Heart left ventricle (tissue), 13 donors: ENCODE measurements at regions not wholly inside any gene's neighbourhood (a gene's known extent, or its start where the extent isn't known, plus 50 kb on each side); places are given as distances from the start of the nearest gene placed in this dataset.

Experiments used
- POLR2A ChIP-seq, 2 donors: fragments of 450-650 bp; IDR thresholded peaks; one replicate each; pipeline ENCODE4 v1.6.1; 2017; ENCODE audit warnings: antibody characterized with exemption in 2 of 2, mild to moderate bottlenecking in 2 of 2, moderate library complexity in 2 of 2
- TF ChIP-seq, protein P1 (sequence below), 12 donors: fragments of 200-600 bp; sonication (generic) in 4 of 12; IDR thresholded peaks; one replicate each; pipeline versions ENCODE4 v1.5.0 to v1.8.0; 2018 to 2022; ENCODE audit warnings: antibody characterized with exemption in 12 of 12, mild to moderate bottlenecking in 5 of 12
- donor health status: ischemic (EF 13 %, LVEDD 7.1; RV severe dilation, severe dysfunction).
- donor health status: DM: no; HTN: yes; CAD: no.
- donor health status: DM: no; HTN: no; CAD: no.
- donor health status: ischemic (EF 25% LVEDD 6.9; RV normal size, moderate dysfunction).
- donor health status: ischemic (EF 25% LVEDD 5.7; RV mildly dilated, moderate dysfunction).
- donor health status: ischemic (EF 35%, LVEDD 5.7; RV mildly dilated, moderate dysfunction).
- donor health status: nonischemic (EF 11% LVEDD 7.7; RV severe dilation, severe dysfunction).
- donor health status: DM: yes; HTN: yes; CAD: no.
- donor health status: PGD.
- donor health status: ischemic (EF 29% LVEDD 5.4; RV normal size, mild dysfunction).
- donor health status: nonischemic (EF 23%, LVEDD 6.1; RV moderate dilation, normal function).

DNA sequence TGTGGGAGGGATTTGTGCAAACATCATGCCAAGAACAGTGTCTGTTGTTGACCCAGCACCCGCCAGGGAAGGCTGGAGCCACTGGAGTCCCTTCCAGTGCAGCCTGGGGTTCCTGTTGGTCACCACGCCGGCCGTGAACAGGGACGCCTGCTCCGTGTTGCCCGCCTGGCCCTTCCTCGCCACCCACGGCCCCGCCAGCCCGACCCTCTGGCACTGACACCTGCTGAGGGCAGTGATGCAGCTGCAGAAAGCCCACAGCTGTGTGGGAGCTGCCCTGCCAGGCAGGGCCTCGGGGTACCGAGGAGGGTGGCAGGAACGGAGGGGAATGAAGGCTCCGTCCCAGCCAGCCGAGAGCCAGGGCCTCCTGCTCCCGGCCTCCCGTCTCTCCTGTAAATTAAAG is 75.5 kb upstream of the SLCO4A1 start:
- no peak for TF ChIP-seq POLR2A (IDR thresholded peaks at IDR 0.05)
- TF ChIP-seq, protein P1, sequence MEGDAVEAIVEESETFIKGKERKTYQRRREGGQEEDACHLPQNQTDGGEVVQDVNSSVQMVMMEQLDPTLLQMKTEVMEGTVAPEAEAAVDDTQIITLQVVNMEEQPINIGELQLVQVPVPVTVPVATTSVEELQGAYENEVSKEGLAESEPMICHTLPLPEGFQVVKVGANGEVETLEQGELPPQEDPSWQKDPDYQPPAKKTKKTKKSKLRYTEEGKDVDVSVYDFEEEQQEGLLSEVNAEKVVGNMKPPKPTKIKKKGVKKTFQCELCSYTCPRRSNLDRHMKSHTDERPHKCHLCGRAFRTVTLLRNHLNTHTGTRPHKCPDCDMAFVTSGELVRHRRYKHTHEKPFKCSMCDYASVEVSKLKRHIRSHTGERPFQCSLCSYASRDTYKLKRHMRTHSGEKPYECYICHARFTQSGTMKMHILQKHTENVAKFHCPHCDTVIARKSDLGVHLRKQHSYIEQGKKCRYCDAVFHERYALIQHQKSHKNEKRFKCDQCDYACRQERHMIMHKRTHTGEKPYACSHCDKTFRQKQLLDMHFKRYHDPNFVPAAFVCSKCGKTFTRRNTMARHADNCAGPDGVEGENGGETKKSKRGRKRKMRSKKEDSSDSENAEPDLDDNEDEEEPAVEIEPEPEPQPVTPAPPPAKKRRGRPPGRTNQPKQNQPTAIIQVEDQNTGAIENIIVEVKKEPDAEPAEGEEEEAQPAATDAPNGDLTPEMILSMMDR (IDR thresholded peaks at IDR 0.05): no peak
